IMR-90 (cell line): ENCODE measurements at regions not wholly inside any gene's neighbourhood (a gene's known extent, or its start where the extent isn't known, plus 50 kb on each side); places are given as distances from the start of the nearest gene placed in this dataset.

Source experiments
- ATAC-seq: fragments of 200-7000 bp; cut with Tn5 transposase; 2 replicates; pipeline ENCODE4 v1.9.1; 2020; ENCODE audit warnings: low read depth, mild to moderate bottlenecking, moderate library complexity
- BruUV-seq: library from RNA; stranded (reverse); fragments of 400-500 nt; replicated peaks from 2 replicates; lab custom pipeline; 2021; lab: Mats Ljungman, UMichigan
- CTCF ChIA-PET: fragments of 300-600 bp; formaldehyde crosslinking; extraction: SDS; loops from one replicate; lab custom pipeline; 2021; ENCODE audit warnings: antibody characterized with exemption; lab: Yijun Ruan, JAX
- POLR2A ChIA-PET: fragments of 300-600 bp; sonication (Branson Sonifier 250); formaldehyde crosslinking; loops from one replicate; lab custom pipeline; 2022; ENCODE audit warnings: antibody characterized with exemption; ENCODE audit not compliant: unreplicated experiment; lab: Charles Lee
- DNase-seq: peaks from one replicate; pipeline ENCODE4 v3.0.0; 2013
- H2AFZ ChIP-seq: replicated peaks from 2 replicates; pipeline ENCODE3; 2013; ENCODE audit warnings: low read length, mild to moderate bottlenecking; ENCODE audit not compliant: poor library complexity
- H2AK5ac ChIP-seq: 2 replicates; pipeline ENCODE4 v1.6.1; 2013; ENCODE audit warnings: low read depth, low read length, inconsistent platforms
- H2AK9ac ChIP-seq: replicated peaks from 2 replicates; pipeline ENCODE3; 2013; ENCODE audit warnings: mild to moderate bottlenecking, low read depth, low read length, moderate library complexity; ENCODE audit not compliant: poor library complexity
- H2BK120ac ChIP-seq: 2 replicates; pipeline ENCODE4 v1.6.1; 2013; ENCODE audit warnings: low read depth, low read length, inconsistent platforms
- H2BK15ac ChIP-seq: 3 replicates; pipeline ENCODE4 v1.6.1; 2013; ENCODE audit warnings: low read depth, low read length, inconsistent platforms
- H2BK20ac ChIP-seq: 2 replicates; pipeline ENCODE4 v1.6.1; 2013; ENCODE audit warnings: low read depth, mild to moderate bottlenecking, inconsistent platforms, low read length, moderate library complexity
- H2BK5ac ChIP-seq: 2 replicates; pipeline ENCODE4 v1.6.1; 2013; ENCODE audit warnings: mild to moderate bottlenecking, low read depth, low read length, inconsistent platforms; ENCODE audit not compliant: poor library complexity, severe bottlenecking
- H3K14ac ChIP-seq: replicated peaks from 2 replicates; pipeline ENCODE4 v1.6.1; 2013; ENCODE audit warnings: low read depth, low read length, inconsistent platforms
- H3K18ac ChIP-seq: 2 replicates; pipeline ENCODE4 v1.6.1; 2013; ENCODE audit warnings: low read depth, low read length, control low read depth
- H3K23ac ChIP-seq: 2 replicates; pipeline ENCODE4 v1.6.1; 2013; ENCODE audit warnings: low read depth, low read length, inconsistent platforms
- H3K27ac ChIP-seq: 2 replicates; pipeline ENCODE4 v1.5.1; 2013; ENCODE audit warnings: mild to moderate bottlenecking, control low read depth, low read length; ENCODE audit not compliant: insufficient read depth
- H3K27me3 ChIP-seq: 2 replicates; pipeline ENCODE4 v1.6.1; 2013; ENCODE audit warnings: low read length; ENCODE audit not compliant: control insufficient read depth, insufficient read depth
- H3K36me3 ChIP-seq: 2 replicates; pipeline ENCODE4 v1.6.1; 2013; ENCODE audit warnings: low read length, mixed read lengths; ENCODE audit not compliant: control insufficient read depth, insufficient read depth
- H3K4ac ChIP-seq: 2 replicates; pipeline ENCODE4 v1.6.1; 2013; ENCODE audit warnings: low read depth, low read length, inconsistent platforms
- H3K4me1 ChIP-seq: 2 replicates; pipeline ENCODE4 v1.6.1; 2013; ENCODE audit warnings: low read length, mixed read lengths; ENCODE audit not compliant: control insufficient read depth, insufficient read depth
- H3K4me2 ChIP-seq: 2 replicates; pipeline ENCODE4 v1.6.1; 2013; ENCODE audit warnings: low read depth, mild to moderate bottlenecking, control low read depth, low read length, moderate library complexity
- H3K4me3 ChIP-seq: 2 replicates; pipeline ENCODE4 v1.5.1; 2013; ENCODE audit warnings: low read depth, mild to moderate bottlenecking, control low read depth, low read length, moderate library complexity; ENCODE audit not compliant: insufficient read depth
- H3K56ac ChIP-seq: 2 replicates; pipeline ENCODE4 v1.6.1; 2013; ENCODE audit warnings: low read length, inconsistent platforms; ENCODE audit not compliant: insufficient read depth; ENCODE audit errors: extremely low read depth
- H3K79me1 ChIP-seq, 2 experiments: 2 replicates each; pipeline ENCODE4 v1.6.1; 2013; ENCODE audit warnings: low read length in 2 of 2, inconsistent platforms in 1 of 2, low read depth in 1 of 2
- H3K9ac ChIP-seq: 2 replicates; pipeline ENCODE4 v1.6.1; 2013; ENCODE audit warnings: low read depth, low read length, control low read depth
- H3K9me1 ChIP-seq: 2 replicates; pipeline ENCODE4 v1.6.1; 2013; ENCODE audit warnings: low read length, inconsistent platforms; ENCODE audit not compliant: insufficient read depth
- H3K9me3 ChIP-seq: 2 replicates; pipeline ENCODE4 v1.6.1; 2013; ENCODE audit warnings: low read length; ENCODE audit not compliant: control insufficient read depth, insufficient read depth
- H4K20me1 ChIP-seq: 2 replicates; pipeline ENCODE4 v1.6.1; 2013; ENCODE audit warnings: low read length, inconsistent platforms; ENCODE audit not compliant: insufficient read depth
- H4K5ac ChIP-seq: 2 replicates; pipeline ENCODE4 v1.6.1; 2013; ENCODE audit warnings: mild to moderate bottlenecking, low read depth, low read length, control low read depth
- H4K8ac ChIP-seq, 2 experiments: 2 replicates each; pipeline ENCODE4 v1.6.1; 2013; ENCODE audit warnings: low read depth in 2 of 2, low read length in 2 of 2, control low read depth in 1 of 2, inconsistent platforms in 1 of 2
- H4K91ac ChIP-seq: 2 replicates; pipeline ENCODE4 v1.6.1; 2013; ENCODE audit warnings: low read depth, low read length, inconsistent platforms; ENCODE audit not compliant: insufficient read depth
- MAFK ChIP-seq: IDR thresholded peaks from 2 replicates; pipeline ENCODE4 v1.6.1; 2012; ENCODE audit warnings: low read depth, low read length, improper control_type of control experiment
- MAZ ChIP-seq: IDR thresholded peaks from 2 replicates; pipeline ENCODE4 v1.6.1; 2012; ENCODE audit warnings: low read depth, mild to moderate bottlenecking, low read length, improper control_type of control experiment, moderate library complexity, borderline replicate concordance
- MXI1 ChIP-seq: IDR thresholded peaks from 2 replicates; pipeline ENCODE4 v1.6.1; 2012; ENCODE audit warnings: low read depth, mild to moderate bottlenecking, low read length, moderate library complexity, borderline replicate concordance
- POLR2A ChIP-seq: IDR thresholded peaks from 2 replicates; pipeline ENCODE4 v1.6.1; 2012; ENCODE audit warnings: mild to moderate bottlenecking, low read depth, low read length
- RCOR1 ChIP-seq: IDR thresholded peaks from 2 replicates; pipeline ENCODE4 v1.6.1; 2012; ENCODE audit warnings: mild to moderate bottlenecking, low read length, improper control_type of control experiment; ENCODE audit not compliant: insufficient replicate concordance
- RFX5 ChIP-seq: IDR thresholded peaks from 2 replicates; pipeline ENCODE4 v1.8.0; 2012; ENCODE audit warnings: low read depth, mild to moderate bottlenecking, low read length, moderate library complexity
- WGBS, 2 experiments: methylation state at CpG; one replicate each; pipeline versions ENCODE4 v1.1.5 to v1.1.7; 2013; ENCODE audit warnings: missing lambda C conversion rate in 2 of 2; ENCODE audit not compliant: insufficient read length in 1 of 2; ENCODE audit errors: extremely low coverage in 2 of 2; 5-methylcytosine and 5-hydroxymethylcytosine counted together
- dilution Hi-C: fragments of 300-500 bp; cut with HindIII; formaldehyde crosslinking; loops from one replicate; pipeline ENCODE4 v1.14.3; 2018; ENCODE audit warnings: low sequenced_read_pairs; ENCODE audit not compliant: unreplicated experiment
- in situ Hi-C: fragments of 300-500 bp; cut with MboI; formaldehyde crosslinking; loops from 3 replicates; pipeline ENCODE4 v1.14.3; 2019; ENCODE audit warnings: low sequenced_read_pairs, inconsistent platforms, mixed read lengths
- intact Hi-C: fragments of 100-400 bp; cut with micrococcal nuclease; formaldehyde crosslinking; loops from 2 replicates; pipeline ENCODE4 v1.10.0; 2022

DNA sequence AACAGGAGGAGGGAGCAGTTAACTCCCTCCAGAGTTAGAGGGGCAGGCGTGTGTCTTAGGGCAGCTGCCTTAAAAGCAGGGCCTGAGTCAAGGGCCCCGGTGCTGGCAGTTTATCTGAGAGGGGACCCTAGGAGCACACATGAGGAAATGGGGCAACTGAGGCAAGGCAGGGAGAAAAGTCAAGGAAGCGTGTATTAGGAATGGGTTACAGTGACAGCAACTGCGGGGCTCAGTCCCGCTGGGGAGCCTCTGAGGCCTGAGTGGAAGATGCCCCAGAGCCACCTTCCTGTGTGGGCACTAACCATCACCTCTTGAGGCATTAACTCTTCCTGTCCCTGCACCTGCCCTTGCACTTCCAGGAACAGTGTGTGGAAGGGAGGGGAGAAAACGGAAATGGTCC lies 276.3 kb downstream of the MATN1 start:
- H3K4ac ChIP-seq, result no peak overlapping the region
- no peaks in the 10 kb centered on the region for H3K27me3 ChIP-seq
- no peak overlapping the region for H2BK5ac ChIP-seq
- ChIA-PET POLR2A (no interaction called here), CTCF (no interaction called here)
- H3K18ac ChIP-seq, result no peak overlapping the region
- no peak overlapping the region for H4K5ac ChIP-seq
- H2AK5ac ChIP-seq, result no peak overlapping the region
- H3K23ac ChIP-seq, result no peak overlapping the region
- no peaks in the 10 kb centered on the region for H3K79me1 ChIP-seq
- dilution Hi-C loops (no loop called here), in situ Hi-C loops (no loop called here), intact Hi-C loops (no loop called here)
- no peak overlapping the region for H2BK20ac ChIP-seq
- no peak overlapping the region for H3K4me3 ChIP-seq
- H3K9ac ChIP-seq, result no peak overlapping the region
- no peak overlapping the region for H4K8ac ChIP-seq
- H4K20me1 ChIP-seq, result no peaks in the 10 kb centered on the region
- no peak overlapping the region for H2BK15ac ChIP-seq
- no peak overlapping the region for H3K14ac ChIP-seq
- no TSS peak for BruUV-seq
- WGBS, 2 experiments, result no CpG with 5 or more reads among the region's 6 CpGs
- no peak overlapping the region for H3K56ac ChIP-seq
- no peak overlapping the region for H2AK9ac ChIP-seq
- no peaks in the 10 kb centered on the region for H3K9me1 ChIP-seq
- H3K36me3 ChIP-seq, result no peaks in the 10 kb centered on the region
- H2AFZ ChIP-seq, result no peak overlapping the region
- H3K27ac ChIP-seq, result no peak overlapping the region
- DNase-seq (no peak), ATAC-seq (no peak)
- H2BK120ac ChIP-seq, result no peak overlapping the region
- TF ChIP-seq POLR2A (no peak), MAFK (no peak), RFX5 (no peak), RCOR1 (no peak), MAZ (no peak), MXI1 (no peak)
- no peak overlapping the region for H3K4me2 ChIP-seq
- peaks cover 3% of the 10 kb centered on the region; the same call in 1 of the 2 replicates for H3K9me3 ChIP-seq
- H3K4me1 ChIP-seq, result no peaks in the 10 kb centered on the region
- H4K91ac ChIP-seq, result no peak overlapping the region
